ENCODE measurements at regions not wholly inside any gene's neighbourhood (a gene's known extent, or its start where the extent isn't known, plus 50 kb on each side); places are given as distances from the start of the nearest gene placed in this dataset.

DNA sequence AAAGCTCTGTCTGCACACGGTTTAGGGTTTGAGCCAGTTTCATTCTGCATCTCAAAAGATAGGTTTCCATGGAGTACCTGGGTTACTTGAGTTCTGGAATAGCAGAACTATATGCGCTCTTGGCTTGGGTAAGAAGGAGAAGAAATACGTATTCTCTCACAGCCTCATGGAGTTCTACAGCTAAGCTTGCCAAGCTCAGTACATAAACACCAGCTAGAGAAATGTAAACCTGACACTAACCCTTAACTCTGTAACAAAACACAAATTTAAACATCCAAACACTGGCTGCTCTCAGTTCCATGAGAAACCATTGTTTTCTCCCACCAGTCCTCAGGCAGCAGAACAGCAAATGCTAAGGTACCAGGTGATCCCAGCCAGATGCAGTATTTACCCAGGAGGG is 557.2 kb downstream of the INHBA start (continued):
- TF ChIP-seq CBX8 (IDR thresholded peaks at IDR 0.05; ENCODE audit: borderline replicate concordance, low read depth, low read length): no peak
- no peak for TF ChIP-seq MAFK (IDR thresholded peaks at IDR 0.05; ENCODE audit: low read depth, low read length)
